PC-9 (cell line): ENCODE measurements at regions not wholly inside any gene's neighbourhood (a gene's known extent, or its start where the extent isn't known, plus 50 kb on each side); places are given as distances from the start of the nearest gene placed in this dataset.

Experiments
- CTCF ChIP-seq: fragments of 200-600 bp; sonication (generic); conservative IDR thresholded peaks from 2 replicates; pipeline ENCODE4 v1.6.1; 2017; ENCODE audit warnings: mixed run types, antibody characterized with exemption, mild to moderate bottlenecking, moderate library complexity
- EZH2 ChIP-seq: fragments of 200-600 bp; sonication (generic); IDR thresholded peaks from 2 replicates; pipeline ENCODE4 v1.8.0; 2017; ENCODE audit warnings: antibody characterized with exemption, low read depth

GRCh38 chr12:75816897-75817296 is 214.7 kb downstream of the PHLDA1 start:
- peak; percentile 47; the same call in 1 of the 2 replicates for TF ChIP-seq CTCF
- TF ChIP-seq EZH2 = no peak
